Ishikawa (cell line): ENCODE measurements at regions not wholly inside any gene's neighbourhood (a gene's known extent, or its start where the extent isn't known, plus 50 kb on each side); places are given as distances from the start of the nearest gene placed in this dataset.

Source experiments
- EP300 ChIP-seq: IDR thresholded peaks from 2 replicates; pipeline ENCODE4 v1.6.1; 2012; ENCODE audit warnings: borderline replicate concordance
- FOXM1 ChIP-seq: IDR thresholded peaks from 2 replicates; pipeline ENCODE4 v1.6.1; 2012; ENCODE audit warnings: low read depth, borderline replicate concordance
- MAX ChIP-seq: IDR thresholded peaks from 2 replicates; pipeline ENCODE4 v1.6.1; 2012
- REST ChIP-seq: IDR thresholded peaks from 2 replicates; pipeline ENCODE4 v1.6.1; 2012; ENCODE audit warnings: low read depth, mild to moderate bottlenecking
- TAF1 ChIP-seq: IDR thresholded peaks from 2 replicates; pipeline ENCODE4 v1.6.1; 2012; ENCODE audit warnings: low read depth, mild to moderate bottlenecking
- YY1 ChIP-seq: IDR thresholded peaks from 2 replicates; pipeline ENCODE4 v1.6.1; 2012; ENCODE audit warnings: low read depth

- TF ChIP-seq TAF1 (no peak), REST (no peak), EP300 (no peak), YY1 (no peak), MAX (no peak), FOXM1 (no peak)
Measured at GRCh38 chr2:123303731-123304130, 721.4 kb upstream of the CNTNAP5 start.
